ENCODE measurements at regions not wholly inside any gene's neighbourhood (a gene's known extent, or its start where the extent isn't known, plus 50 kb on each side); places are given as distances from the start of the nearest gene placed in this dataset.
"Not testable (repeated sequence)": the region's sequence is repeated elsewhere in the genome, so short reads cannot be mapped to it uniquely, and the experiment has no call there.

- Histone ChIP-seq H3K27me3 (ENCODE audit: control insufficient read depth, insufficient read depth, low read length) (no peaks in the 10 kb centered on the region), H3K36me3 (replicated peaks; ENCODE audit: control insufficient read depth, insufficient read depth, low read length) (no peaks in the 10 kb centered on the region), H3K4me3 (ENCODE audit: insufficient read depth, low read depth, low read length) (no peak overlapping the region)
- DNase-seq: no peak
Measured at GRCh38 chr6:132115714-132116366, 164.7 kb upstream of the CCN2 start.

GRCh38 chr6:132114201-132114825 lies 163.1 kb upstream of the CCN2 start:
- H3K27me3 ChIP-seq (ENCODE audit: control insufficient read depth, insufficient read depth, low read length): no peaks in the 10 kb centered on the region
- no peak for DNase-seq
- no peak overlapping the region for H3K4me3 ChIP-seq (ENCODE audit: insufficient read depth, low read depth, low read length)
- H3K36me3 ChIP-seq (replicated peaks; ENCODE audit: control insufficient read depth, insufficient read depth, low read length): no peaks in the 10 kb centered on the region

- not testable (repeated sequence) for H3K27me3 ChIP-seq (ENCODE audit: control insufficient read depth, insufficient read depth, low read length); H3K36me3 ChIP-seq (replicated peaks; ENCODE audit: control insufficient read depth, insufficient read depth, low read length); H3K4me3 ChIP-seq (ENCODE audit: insufficient read depth, low read depth, low read length); DNase-seq
Measured at GRCh38 chr6:132109752-132110151, 158.6 kb upstream of the CCN2 start.

GRCh38 chr6:132107896-132108295 lies 156.7 kb upstream of the CCN2 start:
- H3K27me3 ChIP-seq (ENCODE audit: control insufficient read depth, insufficient read depth, low read length): no peaks in the 10 kb centered on the region

GRCh38 chr6:132101535-132101934 lies 150.4 kb upstream of the CCN2 start:
- Histone ChIP-seq H3K36me3 (replicated peaks; ENCODE audit: control insufficient read depth, insufficient read depth, low read length) (no peaks in the 10 kb centered on the region), H3K4me3 (ENCODE audit: insufficient read depth, low read depth, low read length) (no peak overlapping the region), H3K27me3 (ENCODE audit: control insufficient read depth, insufficient read depth, low read length) (no peaks in the 10 kb centered on the region)
- no peak for DNase-seq

More at GRCh38 chr6:132107896-132108295, 156.7 kb upstream of the CCN2 start:
- no peak overlapping the region for H3K4me3 ChIP-seq (ENCODE audit: insufficient read depth, low read depth, low read length)
- no peak for DNase-seq
- no peaks in the 10 kb centered on the region for H3K36me3 ChIP-seq (replicated peaks; ENCODE audit: control insufficient read depth, insufficient read depth, low read length)

- Histone ChIP-seq H3K27me3 (ENCODE audit: control insufficient read depth, insufficient read depth, low read length) (no peaks in the 10 kb centered on the region), H3K36me3 (replicated peaks; ENCODE audit: control insufficient read depth, insufficient read depth, low read length) (no peaks in the 10 kb centered on the region), H3K4me3 (ENCODE audit: insufficient read depth, low read depth, low read length) (no peak overlapping the region)
- DNase-seq: no peak
Measured at GRCh38 chr6:132100388-132100990, 149.3 kb upstream of the CCN2 start.

GRCh38 chr6:132096996-132097395 lies 145.8 kb upstream of the CCN2 start:
- no peaks in the 10 kb centered on the region for H3K27me3 ChIP-seq (ENCODE audit: control insufficient read depth, insufficient read depth, low read length)
- no peak for DNase-seq

GRCh38 chr6:132096245-132096644 lies 145.1 kb upstream of the CCN2 start:
- Histone ChIP-seq H3K4me3 (ENCODE audit: insufficient read depth, low read depth, low read length) (no peak overlapping the region), H3K27me3 (ENCODE audit: control insufficient read depth, insufficient read depth, low read length) (no peaks in the 10 kb centered on the region), H3K36me3 (replicated peaks; ENCODE audit: control insufficient read depth, insufficient read depth, low read length) (no peaks in the 10 kb centered on the region)
- DNase-seq: no peak

More at GRCh38 chr6:132096996-132097395, 145.8 kb upstream of the CCN2 start:
- no peak overlapping the region for H3K4me3 ChIP-seq (ENCODE audit: insufficient read depth, low read depth, low read length)
- H3K36me3 ChIP-seq (replicated peaks; ENCODE audit: control insufficient read depth, insufficient read depth, low read length): no peaks in the 10 kb centered on the region

- no peak for DNase-seq
- Histone ChIP-seq H3K27me3 (ENCODE audit: control insufficient read depth, insufficient read depth, low read length) (no peaks in the 10 kb centered on the region), H3K4me3 (ENCODE audit: insufficient read depth, low read depth, low read length) (no peak overlapping the region), H3K36me3 (replicated peaks; ENCODE audit: control insufficient read depth, insufficient read depth, low read length) (no peaks in the 10 kb centered on the region)
Measured at GRCh38 chr6:132089173-132089572, 138.0 kb upstream of the CCN2 start.

GRCh38 chr6:132088150-132088549 lies 137.0 kb upstream of the CCN2 start:
- Histone ChIP-seq H3K27me3 (ENCODE audit: control insufficient read depth, insufficient read depth, low read length) (no peaks in the 10 kb centered on the region), H3K4me3 (ENCODE audit: insufficient read depth, low read depth, low read length) (no peak overlapping the region), H3K36me3 (replicated peaks; ENCODE audit: control insufficient read depth, insufficient read depth, low read length) (no peaks in the 10 kb centered on the region)
- DNase-seq: no peak

GRCh38 chr6:132087391-132087790 lies 136.2 kb upstream of the CCN2 start:
- DNase-seq: no peak
- Histone ChIP-seq H3K36me3 (replicated peaks; ENCODE audit: control insufficient read depth, insufficient read depth, low read length) (no peaks in the 10 kb centered on the region), H3K27me3 (ENCODE audit: control insufficient read depth, insufficient read depth, low read length) (no peaks in the 10 kb centered on the region), H3K4me3 (ENCODE audit: insufficient read depth, low read depth, low read length) (no peak overlapping the region)

GRCh38 chr6:132085731-132086130 lies 134.6 kb upstream of the CCN2 start:
- Histone ChIP-seq H3K4me3 (ENCODE audit: insufficient read depth, low read depth, low read length) (no peak overlapping the region), H3K27me3 (ENCODE audit: control insufficient read depth, insufficient read depth, low read length) (no peaks in the 10 kb centered on the region), H3K36me3 (replicated peaks; ENCODE audit: control insufficient read depth, insufficient read depth, low read length) (no peaks in the 10 kb centered on the region)
- no peak for DNase-seq

- Histone ChIP-seq H3K27me3 (ENCODE audit: control insufficient read depth, insufficient read depth, low read length) (no peaks in the 10 kb centered on the region), H3K36me3 (replicated peaks; ENCODE audit: control insufficient read depth, insufficient read depth, low read length) (no peaks in the 10 kb centered on the region), H3K4me3 (ENCODE audit: insufficient read depth, low read depth, low read length) (no peak overlapping the region)
- no peak for DNase-seq
Measured at GRCh38 chr6:132084811-132085509, 133.8 kb upstream of the CCN2 start.

- no peak overlapping the region for H3K4me3 ChIP-seq (ENCODE audit: insufficient read depth, low read depth, low read length)
- no peaks in the 10 kb centered on the region for H3K36me3 ChIP-seq (replicated peaks; ENCODE audit: control insufficient read depth, insufficient read depth, low read length)
- DNase-seq: no peak
- no peaks in the 10 kb centered on the region for H3K27me3 ChIP-seq (ENCODE audit: control insufficient read depth, insufficient read depth, low read length)
Measured at GRCh38 chr6:132082421-132082820, 131.2 kb upstream of the CCN2 start.

- H3K4me3 ChIP-seq (ENCODE audit: insufficient read depth, low read depth, low read length): no peak overlapping the region
Measured at GRCh38 chr6:132081338-132081737, 130.2 kb upstream of the CCN2 start.

More at GRCh38 chr6:132081338-132081737, 130.2 kb upstream of the CCN2 start:
- H3K36me3 ChIP-seq (replicated peaks; ENCODE audit: control insufficient read depth, insufficient read depth, low read length): no peaks in the 10 kb centered on the region
- DNase-seq: no peak
- H3K27me3 ChIP-seq (ENCODE audit: control insufficient read depth, insufficient read depth, low read length): no peaks in the 10 kb centered on the region
